NCI-H1105 treated with DMSO at 0.1 percent for 48 hours (cell line): ENCODE measurements at regions not wholly inside any gene's neighbourhood (a gene's known extent, or its start where the extent isn't known, plus 50 kb on each side); places are given as distances from the start of the nearest gene placed in this dataset.
"Not testable (repeated sequence)": the region's sequence is repeated elsewhere in the genome, so short reads cannot be mapped to it uniquely, and the experiment has no call there.

Experiments used
- DNase-seq: peaks from one replicate; lab custom pipeline; 2025; lab: John Stamatoyannopoulos, UW

GRCh38 chr2:17193433-17193890 is 324.8 kb downstream of the RAD51AP2 start:
- DNase-seq, result not testable (repeated sequence)

- no peak for DNase-seq
These were observed 327.0 kb downstream of the RAD51AP2 start for GRCh38 chr2:17191223-17191622.

- DNase-seq, result no peak
These were observed 327.7 kb downstream of the RAD51AP2 start for GRCh38 chr2:17190527-17190926.

GRCh38 chr2:17188721-17189120 is 329.5 kb downstream of the RAD51AP2 start:
- DNase-seq, result no peak

DNA sequence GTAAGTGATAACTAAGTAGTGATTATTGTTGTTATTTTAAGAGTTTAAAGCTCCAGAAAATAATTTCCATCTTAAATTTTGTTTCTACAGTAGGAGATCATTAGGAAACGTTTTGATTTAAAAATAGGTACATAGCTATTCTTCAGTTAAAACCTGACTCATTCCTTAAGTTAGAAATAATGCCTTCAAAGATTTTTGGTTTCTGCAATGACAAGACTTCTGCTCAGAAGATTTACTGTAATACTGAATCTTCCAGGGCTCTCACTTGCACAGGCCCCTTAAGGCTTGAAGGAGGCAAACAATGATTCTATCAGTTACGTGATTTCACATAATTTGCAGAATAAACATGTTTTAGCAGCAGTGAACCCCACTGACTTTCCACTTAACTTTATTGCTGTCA is 333.7 kb downstream of the RAD51AP2 start:
- no peak for DNase-seq

- DNase-seq, result no peak
These were observed 335.8 kb downstream of the RAD51AP2 start for GRCh38 chr2:17182399-17182798.

DNA sequence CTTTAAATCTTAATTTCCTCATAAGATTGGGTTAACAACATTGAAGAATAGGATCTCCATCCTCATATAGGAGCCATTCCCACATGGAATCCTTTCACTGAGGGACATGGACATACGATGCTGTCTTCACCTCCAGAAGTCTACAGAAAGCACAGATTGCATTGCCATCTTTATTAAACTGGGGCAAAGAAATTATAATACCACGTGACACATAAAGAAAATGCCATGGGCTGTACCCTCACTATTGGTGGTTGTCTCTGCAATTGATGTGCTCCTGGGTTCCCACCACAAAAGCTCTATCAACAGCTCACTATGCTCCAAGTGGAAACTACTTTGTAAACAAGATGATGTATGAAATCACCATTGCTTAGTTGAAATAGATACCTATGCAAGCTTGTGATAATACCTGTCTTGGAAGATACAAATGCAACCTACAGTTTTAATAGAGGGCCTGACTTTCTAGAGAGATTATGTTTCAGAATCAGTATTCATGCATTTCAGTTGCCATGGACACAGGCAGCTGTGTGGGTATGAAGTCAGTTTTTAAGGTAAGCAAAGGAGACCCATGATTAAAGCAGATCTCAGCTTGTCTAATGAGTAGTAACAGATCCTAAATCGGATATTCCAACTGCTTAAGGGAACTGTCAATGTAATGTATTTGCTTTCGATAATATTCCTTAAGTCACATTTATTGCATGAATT is 337.0 kb downstream of the RAD51AP2 start:
- DNase-seq, result no peak

GRCh38 chr2:17179145-17179808 is 339.0 kb downstream of the RAD51AP2 start:
- no peak for DNase-seq

DNA sequence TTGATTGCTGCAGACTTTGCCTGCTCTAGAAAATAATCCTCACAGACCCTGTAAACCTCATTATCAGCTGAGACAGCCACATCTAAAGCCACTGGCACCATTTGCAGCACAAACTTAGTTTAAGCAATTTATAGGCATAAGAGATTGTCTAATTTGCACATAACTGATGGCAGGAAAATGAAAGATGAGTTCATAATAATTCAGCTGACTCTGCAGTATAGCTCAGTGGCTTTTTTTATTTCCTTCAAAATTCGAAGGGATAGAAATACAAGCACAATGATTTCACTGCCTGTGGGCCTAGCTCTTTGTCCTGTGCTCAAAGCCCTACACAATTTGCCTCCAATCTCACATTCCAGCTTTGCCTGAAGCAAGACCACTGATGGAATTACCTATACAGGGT is 341.2 kb downstream of the RAD51AP2 start:
- DNase-seq, result no peak

DNA sequence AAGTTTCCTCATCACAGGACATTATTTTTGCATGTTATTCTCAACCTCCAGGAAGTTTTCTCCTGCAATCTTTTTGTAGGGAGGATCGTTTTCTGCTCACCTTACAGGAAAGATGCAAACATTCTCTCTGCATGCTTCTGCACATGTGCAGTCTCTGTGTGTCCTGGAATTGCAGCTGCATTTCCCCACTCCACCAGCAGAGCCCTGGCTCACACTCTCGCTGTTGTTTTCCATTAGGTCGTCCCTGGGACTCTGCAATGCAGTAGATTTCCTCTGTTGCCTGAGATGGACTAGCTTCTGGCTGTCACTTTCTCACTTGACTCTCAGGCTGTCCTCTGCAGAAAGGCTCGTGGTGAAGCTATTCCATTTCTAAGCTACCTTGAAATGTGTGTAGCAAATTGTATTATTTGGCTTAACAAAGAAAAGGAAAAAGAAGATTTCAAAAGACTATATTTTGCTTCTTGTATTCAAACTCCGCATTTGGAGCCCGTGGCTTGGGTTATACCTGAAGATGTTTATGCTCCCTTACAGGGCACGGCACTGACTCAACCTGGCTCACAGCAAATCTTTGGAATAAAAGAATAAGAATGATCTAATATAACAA is 346.7 kb downstream of the RAD51AP2 start:
- DNase-seq, result no peak

DNA sequence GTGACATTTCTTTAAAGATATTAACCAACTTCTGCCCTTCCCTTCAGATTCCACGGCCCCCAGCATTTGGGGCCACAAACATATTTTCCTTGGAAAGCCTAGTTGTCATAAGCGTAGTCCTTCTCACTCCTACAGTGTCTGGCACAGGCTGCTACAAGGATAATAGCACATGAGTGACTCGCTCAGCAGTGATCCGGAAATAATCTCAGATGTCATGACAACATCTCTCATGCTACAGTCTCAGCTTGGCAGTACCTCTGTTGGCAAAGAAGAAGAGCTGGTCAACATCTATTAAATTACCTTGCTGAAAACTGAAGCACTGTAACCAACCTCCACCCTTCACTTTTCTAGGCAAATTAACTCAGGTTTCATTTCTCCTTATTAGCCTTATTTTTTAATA is 351.7 kb downstream of the RAD51AP2 start:
- DNase-seq, result no peak

- DNase-seq, result no peak
These were observed 353.7 kb downstream of the RAD51AP2 start for GRCh38 chr2:17164550-17164949.

DNA sequence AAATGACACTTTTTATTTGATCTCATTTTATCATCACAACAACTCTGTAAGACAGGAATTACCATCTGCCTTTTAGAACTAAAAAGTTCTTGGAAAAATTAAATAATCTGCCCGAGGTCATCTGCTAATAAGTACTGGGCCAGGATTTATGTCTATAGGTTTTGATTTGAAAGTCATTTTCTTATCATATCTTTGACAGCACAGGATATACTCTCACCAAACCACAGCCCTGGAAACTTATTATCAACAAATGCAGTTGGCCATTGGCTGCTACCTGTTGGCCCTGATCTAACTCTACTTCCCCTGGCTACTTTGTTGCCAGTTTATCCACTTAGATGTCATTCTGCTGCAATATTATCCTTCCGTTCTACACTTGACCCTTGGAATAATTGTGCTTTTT is 354.6 kb downstream of the RAD51AP2 start:
- DNase-seq, result no peak

GRCh38 chr2:17162713-17163112 is 355.5 kb downstream of the RAD51AP2 start:
- peak; percentile 21 for DNase-seq

GRCh38 chr2:17160594-17160993 is 357.6 kb downstream of the RAD51AP2 start:
- DNase-seq, result no peak

DNA sequence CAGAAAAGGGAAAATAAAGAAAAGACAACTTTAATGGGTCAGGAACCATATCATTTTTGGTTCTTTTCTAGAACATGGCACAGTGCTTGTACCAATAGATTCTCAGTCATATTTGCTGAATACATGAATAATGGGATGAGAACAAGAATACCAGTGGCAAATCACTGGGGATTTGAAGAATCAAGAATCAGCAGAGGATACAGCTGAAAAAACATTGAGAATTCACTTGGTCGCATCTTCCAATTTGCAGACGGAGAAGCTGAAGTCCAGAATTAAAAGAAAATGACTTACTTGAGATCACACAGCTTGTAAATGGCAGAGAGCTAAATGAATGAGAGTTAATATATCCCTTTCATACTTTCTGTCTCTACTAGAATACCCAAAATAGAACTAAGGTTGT is 362.2 kb downstream of the RAD51AP2 start:
- no peak for DNase-seq

DNA sequence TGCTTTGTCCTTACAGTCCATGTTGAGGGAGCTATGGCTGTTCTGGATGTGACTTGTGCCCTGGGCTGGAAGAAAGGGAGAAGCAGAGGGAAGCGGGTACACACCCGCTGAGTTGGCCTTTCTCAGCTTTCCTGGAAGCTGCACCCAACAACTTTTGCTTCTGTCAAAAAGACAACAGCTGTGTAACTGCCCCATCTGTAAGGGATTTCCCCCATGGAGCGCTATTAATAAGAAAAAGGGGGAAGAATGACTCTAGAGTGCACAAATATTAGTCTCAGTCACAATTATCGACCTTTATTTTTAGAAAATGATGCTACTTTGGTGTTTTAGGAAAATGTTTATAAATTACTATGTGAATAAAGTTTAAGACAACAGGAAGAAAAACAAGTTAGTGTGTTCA is 368.3 kb downstream of the RAD51AP2 start:
- no peak for DNase-seq

GRCh38 chr2:17148407-17149145 is 369.7 kb downstream of the RAD51AP2 start:
- DNase-seq, result no peak

- no peak for DNase-seq
These were observed 371.9 kb downstream of the RAD51AP2 start for GRCh38 chr2:17146358-17146757.

DNA sequence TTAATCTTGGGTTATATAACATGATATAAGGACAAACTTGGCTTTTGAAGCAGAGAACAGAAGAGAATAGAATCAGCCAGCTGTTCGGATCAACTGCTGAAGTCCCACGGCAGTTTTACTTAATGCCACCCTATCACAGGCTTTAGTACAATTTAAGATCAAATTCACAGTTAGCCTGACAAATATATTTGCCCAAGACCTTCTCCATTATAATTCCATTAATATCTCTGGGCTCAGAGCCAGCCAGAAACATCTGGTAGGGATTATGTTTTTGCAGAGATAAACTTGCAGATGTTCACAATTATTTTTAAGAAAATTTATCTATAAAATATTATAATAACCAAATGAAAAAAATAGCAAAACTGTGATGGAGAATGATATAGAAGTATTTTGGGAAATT is 381.4 kb downstream of the RAD51AP2 start:
- no peak for DNase-seq

GRCh38 chr2:17136231-17136630 is 382.0 kb downstream of the RAD51AP2 start:
- DNase-seq, result no peak

- no peak for DNase-seq
These were observed 382.6 kb downstream of the RAD51AP2 start for GRCh38 chr2:17135619-17136018.
